HCT116 (cell line): ENCODE measurements at regions not wholly inside any gene's neighbourhood (a gene's known extent, or its start where the extent isn't known, plus 50 kb on each side); places are given as distances from the start of the nearest gene placed in this dataset.

Experiments used
- ATAC-seq: fragments of 200-7000 bp; cut with Tn5 transposase; 2 replicates; pipeline ENCODE4 v1.9.1; 2020; ENCODE audit warnings: mild to moderate bottlenecking, moderate library complexity
- BruUV-seq: library from RNA; stranded (reverse); fragments of 400-500 nt; replicated peaks from 2 replicates; lab custom pipeline; 2021; lab: Mats Ljungman, UMichigan
- CTCF ChIA-PET: fragments of 300-600 bp; sonication (Branson Sonifier 250); formaldehyde crosslinking; loops from one replicate; lab custom pipeline; 2021; ENCODE audit warnings: antibody characterized with exemption; lab: Charles Lee
- POLR2A ChIA-PET: fragments of 300-600, 350-600 bp; sonication (Branson Sonifier 250); formaldehyde crosslinking; loops from one replicate; lab custom pipeline; 2021; ENCODE audit warnings: antibody characterized with exemption; lab: Charles Lee
- RAD21 ChIA-PET, 2 experiments: fragments of 300-600 bp; sonication (Branson Sonifier 250); formaldehyde crosslinking; loops; one replicate each; lab custom pipeline; 2023; ENCODE audit warnings: low total read pairs in 2 of 2; ENCODE audit not compliant: uncharacterized antibody in 2 of 2, unreplicated experiment in 2 of 2, low non-redundant PET in 1 of 2; lab: Charles Lee
- DNase-seq: peaks from one replicate; pipeline ENCODE4 v3.0.0-alpha.2; 2010; ENCODE audit warnings: low read depth, low spot score
- H2AFZ ChIP-seq: fragments of 200-600 bp; shearing (Covaris generic), sonication (generic); 2 replicates; pipeline ENCODE4 v1.6.1; 2017; ENCODE audit warnings: low read depth, mixed run types, mixed read lengths, antibody characterized with exemption, low read length; ENCODE audit not compliant: poor library complexity, severe bottlenecking
- H3K27ac ChIP-seq: 2 replicates; pipeline ENCODE4 v1.5.1; 2012; ENCODE audit warnings: low read depth, low read length
- H3K27me3 ChIP-seq: fragments of 200-600 bp; sonication (generic); 2 replicates; pipeline ENCODE4 v1.6.1; 2016; ENCODE audit warnings: mixed run types, low read length, mixed read lengths; ENCODE audit not compliant: insufficient read depth
- H3K36me3 ChIP-seq, 2 experiments: fragments of 200-500 bp in 1 of 2; fragments of 200-600 bp in 1 of 2; sonication (Bioruptor generic) in 1 of 2; sonication (generic) in 1 of 2; 2 replicates each; pipeline versions ENCODE4 v1.5.1 to v1.6.1; 2014 to 2016; ENCODE audit warnings: low read length in 2 of 2, inconsistent platforms in 1 of 2, mixed read lengths in 1 of 2, mixed run types in 1 of 2; ENCODE audit not compliant: insufficient read depth in 2 of 2, control insufficient read depth in 1 of 2
- H3K4me1 ChIP-seq, 2 experiments: fragments of 200-600 bp in 1 of 2; sonication (generic) in 1 of 2; 2 replicates each; pipeline versions ENCODE4 v1.5.1 to v1.6.1; 2012 to 2017; ENCODE audit warnings: low read length in 2 of 2, inconsistent platforms in 1 of 2, mild to moderate bottlenecking in 1 of 2, mixed read lengths in 1 of 2, mixed run types in 1 of 2, moderate library complexity in 1 of 2; ENCODE audit not compliant: insufficient read depth in 2 of 2, control insufficient read depth in 1 of 2
- H3K4me2 ChIP-seq: fragments of 200-600 bp; sonication (generic); 2 replicates; pipeline ENCODE4 v1.6.1; 2017; ENCODE audit warnings: mixed run types, low read length, mixed read lengths
- H3K4me3 ChIP-seq, 2 experiments: fragments of 200-600 bp in 1 of 2; sonication (generic) in 1 of 2; replicated peaks in 1 of 2; 2 replicates each; pipeline ENCODE4 v1.5.1; 2011 to 2016; ENCODE audit warnings: low read length in 2 of 2, control low read depth in 1 of 2, low read depth in 1 of 2, mild to moderate bottlenecking in 1 of 2, mixed read lengths in 1 of 2, mixed run types in 1 of 2
- H3K79me2 ChIP-seq: fragments of 200-600 bp; sonication (generic); 2 replicates; pipeline ENCODE4 v1.6.1; 2017; ENCODE audit warnings: mild to moderate bottlenecking, mixed run types, low read length, moderate library complexity, mixed read lengths; ENCODE audit not compliant: insufficient read depth
- H3K9ac ChIP-seq: fragments of 200-600 bp; sonication (generic); 2 replicates; pipeline ENCODE4 v1.6.1; 2016; ENCODE audit warnings: low read length, mixed read lengths
- H3K9me2 ChIP-seq: fragments of 200-600 bp; sonication (generic), shearing (Covaris generic); 2 replicates; pipeline ENCODE4 v1.6.1; 2017; ENCODE audit warnings: mixed run types, mild to moderate bottlenecking, moderate library complexity; ENCODE audit not compliant: insufficient read depth
- H3K9me3 ChIP-seq, 2 experiments: fragments of 200-500 bp in 1 of 2; fragments of 200-600 bp in 1 of 2; sonication (Bioruptor generic) in 1 of 2; sonication (generic) in 1 of 2; 2 replicates each; pipeline ENCODE4 v1.6.1; 2014 to 2017; ENCODE audit warnings: low read length in 2 of 2, mixed read lengths in 2 of 2, inconsistent platforms in 1 of 2, low read depth in 1 of 2, mild to moderate bottlenecking in 1 of 2, mixed run types in 1 of 2, moderate library complexity in 1 of 2; ENCODE audit not compliant: control insufficient read depth in 1 of 2, insufficient read depth in 1 of 2
- H4K20me1 ChIP-seq: fragments of 200-600 bp; sonication (generic), shearing (Covaris generic); 2 replicates; pipeline ENCODE4 v1.6.1; 2017; ENCODE audit warnings: mixed run types, mild to moderate bottlenecking, moderate library complexity; ENCODE audit not compliant: insufficient read depth
- CEBPB ChIP-seq: IDR thresholded peaks from 2 replicates; pipeline ENCODE4 v1.6.1; 2012; ENCODE audit warnings: low read depth
- EGR1 ChIP-seq: IDR thresholded peaks from 2 replicates; pipeline ENCODE4 v1.6.1; 2012; ENCODE audit warnings: low read depth
- ELF1 ChIP-seq: IDR thresholded peaks from 2 replicates; pipeline ENCODE4 v1.6.1; 2012; ENCODE audit warnings: low read depth, borderline replicate concordance
- FOSL1 ChIP-seq: IDR thresholded peaks from 2 replicates; pipeline ENCODE4 v1.6.1; 2012; ENCODE audit warnings: low read depth
- JUND ChIP-seq: IDR thresholded peaks from 2 replicates; pipeline ENCODE4 v1.6.1; 2012
- MAX ChIP-seq: IDR thresholded peaks from 2 replicates; pipeline ENCODE4 v1.6.1; 2012
- POLR2A ChIP-seq: IDR thresholded peaks from 2 replicates; pipeline ENCODE4 v1.7.0; 2011; ENCODE audit warnings: borderline replicate concordance; ENCODE audit not compliant: insufficient read depth, insufficient read length; ENCODE audit errors: extremely low read depth
- POLR2AphosphoS5 ChIP-seq: IDR thresholded peaks from 2 replicates; pipeline ENCODE4 v1.6.1; 2011; ENCODE audit warnings: mild to moderate bottlenecking, low read depth, low read length, moderate library complexity
- TCF7L2 ChIP-seq: IDR thresholded peaks from 2 replicates; pipeline ENCODE4 v1.7.0; 2011; ENCODE audit warnings: borderline replicate concordance, inconsistent platforms; ENCODE audit not compliant: insufficient read depth, insufficient read length; ENCODE audit errors: extremely low read depth
- YY1 ChIP-seq: IDR thresholded peaks from 2 replicates; pipeline ENCODE4 v1.6.1; 2011; ENCODE audit warnings: low read length, low read depth, moderate library complexity, mild to moderate bottlenecking; ENCODE audit not compliant: insufficient replicate concordance; ENCODE audit errors: extremely low read depth
- ZBTB33 ChIP-seq: IDR thresholded peaks from 2 replicates; pipeline ENCODE4 v1.6.1; 2011; ENCODE audit warnings: mild to moderate bottlenecking, low read length, moderate library complexity; ENCODE audit not compliant: insufficient replicate concordance; ENCODE audit errors: extremely low read depth
- ZFX ChIP-seq: fragments of 450-650 bp; IDR thresholded peaks from 2 replicates; pipeline ENCODE4 v1.6.1; 2017
- ZNF274 ChIP-seq: fragments of 200-500 bp; sonication (Bioruptor generic); IDR thresholded peaks from 2 replicates; pipeline ENCODE4 v1.6.1; 2014; ENCODE audit warnings: mild to moderate bottlenecking, low read depth, low read length, inconsistent platforms
- intact Hi-C: fragments of 100-400 bp; cut with micrococcal nuclease; formaldehyde crosslinking; loops from 2 replicates; pipeline ENCODE4 v1.10.0; 2022

- H3K27ac ChIP-seq: no peak overlapping the region
- intact Hi-C loops: no loop called here
- H2AFZ ChIP-seq: no peak overlapping the region
- no TSS peak for BruUV-seq
- H3K36me3 ChIP-seq: no peaks in the 10 kb centered on the region
- ChIA-PET POLR2A (no interaction called here), RAD21 (no interaction called here), CTCF (no interaction called here)
- H3K9ac ChIP-seq: no peak overlapping the region
- no peaks in the 10 kb centered on the region for H3K4me1 ChIP-seq
- no peak overlapping the region for H3K4me3 ChIP-seq
- H3K9me2 ChIP-seq: no peaks in the 10 kb centered on the region
- H3K79me2 ChIP-seq: no peaks in the 10 kb centered on the region
- H3K9me3 ChIP-seq: peaks cover 10 to 22% of the 10 kb centered on the region in 2 experiments; a peak in 2 of 4 replicates
- no peak overlapping the region for H3K4me2 ChIP-seq
- no peak for TF ChIP-seq ELF1
- no peak for TF ChIP-seq ZBTB33
- no peak for TF ChIP-seq MAX
- TF ChIP-seq JUND: no peak
- TF ChIP-seq ZFX: no peak
- no peak for TF ChIP-seq YY1
- no peak for TF ChIP-seq ZNF274
- no peak for TF ChIP-seq FOSL1
- TF ChIP-seq CEBPB: no peak
- TF ChIP-seq TCF7L2: no peak
- no peak for TF ChIP-seq POLR2AphosphoS5
- TF ChIP-seq POLR2A: no peak
- no peak for TF ChIP-seq EGR1
- no peaks in the 10 kb centered on the region for H3K27me3 ChIP-seq
- DNase-seq: no peak
- H4K20me1 ChIP-seq: no peaks in the 10 kb centered on the region
- ATAC-seq: no peak
These were observed 595.0 kb downstream of the EPHA3 start for GRCh38 chr3:89702404-89702803.
